IPS-NIHi11 (cell line): ENCODE measurements at regions not wholly inside any gene's neighbourhood (a gene's known extent, or its start where the extent isn't known, plus 50 kb on each side); places are given as distances from the start of the nearest gene placed in this dataset.
A peak's percentile ranks its signal among the peaks of the same experiment; 100 is the strongest.

Experiments used
- DNase-seq: peaks from one replicate; pipeline ENCODE4 v3.0.0; 2012; ENCODE audit warnings: mixed read lengths, low spot score

DNA sequence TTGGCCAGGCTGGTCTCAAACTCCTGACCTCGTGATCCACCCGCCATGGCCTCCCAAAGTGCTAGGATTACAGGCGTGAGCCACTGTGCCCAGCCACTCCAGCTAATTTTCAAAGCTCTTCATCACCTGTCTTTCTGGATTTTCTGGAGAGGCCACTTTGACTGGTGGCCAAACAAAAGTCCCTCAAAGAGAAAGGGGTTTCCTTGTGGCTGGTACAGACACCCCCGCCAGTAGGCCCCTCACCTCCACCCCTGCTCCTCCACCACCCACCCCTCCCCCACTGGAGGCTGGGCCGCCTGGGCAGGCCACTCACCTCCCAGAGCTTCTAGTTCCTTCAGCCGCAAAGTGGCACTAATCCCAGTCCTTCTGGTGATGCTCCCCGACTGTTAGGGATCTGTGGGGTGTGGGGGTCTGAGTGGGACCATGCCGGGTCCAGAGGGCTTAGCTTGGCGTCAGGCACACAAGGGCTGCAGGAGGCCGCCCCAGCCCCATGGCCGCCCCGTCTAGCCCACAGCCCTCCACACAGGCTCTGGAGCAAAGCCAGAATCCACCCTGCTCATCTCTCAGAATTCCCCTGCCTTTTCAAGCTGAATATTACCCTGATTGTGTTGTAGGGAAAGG lies 182.0 kb upstream of the IER5L start:
- no peak for DNase-seq

- no peak for DNase-seq
These were observed 181.2 kb upstream of the IER5L start for GRCh38 chr9:129359162-129359811.

DNA sequence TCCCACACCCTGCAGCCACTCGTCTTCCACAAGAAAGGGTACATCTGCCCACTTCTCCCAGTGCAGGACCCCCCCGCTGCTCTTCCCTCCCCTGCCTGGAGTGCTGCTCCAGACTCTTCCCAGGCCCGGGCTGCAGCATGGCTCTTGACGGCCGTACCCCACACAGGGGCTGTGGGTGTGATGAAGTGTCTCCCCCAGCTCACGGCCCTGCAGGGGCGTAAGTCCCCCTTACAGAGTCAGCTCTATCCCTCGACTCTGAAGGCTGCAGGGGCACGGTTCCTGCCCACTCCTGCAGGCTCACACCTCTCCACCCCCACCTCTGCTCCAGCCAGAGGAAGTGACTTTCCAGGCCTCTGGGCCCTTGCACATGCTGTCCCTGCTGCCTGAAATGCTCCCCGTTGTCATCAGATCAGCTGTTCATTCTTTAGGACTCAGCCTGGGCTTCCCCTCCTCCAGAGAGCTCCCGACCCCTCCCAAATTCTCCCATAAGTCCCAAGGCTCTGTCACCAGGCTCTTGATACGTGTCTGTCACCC lies 180.6 kb upstream of the IER5L start:
- DNase-seq, result no peak

GRCh38 chr9:129357773-129358245 lies 179.7 kb upstream of the IER5L start:
- DNase-seq, result no peak

DNA sequence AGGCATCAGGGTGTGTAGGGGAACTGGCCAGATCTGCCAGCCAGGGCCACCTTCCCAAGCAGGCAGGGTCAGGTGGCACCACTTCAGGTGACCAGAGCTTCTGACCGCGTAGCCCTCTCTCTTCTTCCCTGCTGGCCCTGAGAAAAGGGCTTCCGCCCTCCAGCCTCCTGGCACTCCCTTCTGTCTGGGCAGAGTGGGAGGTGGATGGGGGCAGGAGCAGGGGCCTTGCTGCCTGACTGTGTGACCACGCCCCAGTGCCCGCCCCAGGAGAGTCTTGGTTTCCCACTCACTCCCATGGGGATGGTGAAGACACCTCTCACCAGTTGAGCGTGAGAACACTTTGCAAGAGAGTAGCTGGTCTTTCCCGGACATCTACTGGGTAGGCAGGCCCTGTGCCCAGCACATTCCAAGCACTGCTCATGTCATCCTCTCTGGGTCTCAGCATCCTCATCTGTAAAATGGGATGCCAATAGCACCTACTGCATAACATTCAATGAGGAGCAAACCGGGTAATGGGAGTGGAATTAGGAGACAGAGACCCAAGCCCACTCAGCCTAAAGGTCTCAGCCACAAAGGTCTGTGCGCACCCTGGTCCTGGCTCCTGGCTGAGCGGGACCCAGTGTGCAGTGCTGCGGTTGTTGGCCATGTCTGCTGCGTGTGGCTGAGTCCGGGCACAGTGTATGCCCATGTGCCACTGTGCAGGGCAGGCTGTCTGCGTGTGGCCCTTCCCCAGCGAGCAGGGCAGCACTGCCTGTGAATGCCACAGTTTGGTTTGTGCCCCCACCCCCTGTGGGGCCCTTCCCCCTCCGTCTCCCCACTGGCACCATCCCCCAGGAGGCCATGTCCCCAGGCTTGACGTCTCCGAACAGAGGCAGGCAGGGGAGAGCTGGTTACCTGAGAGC lies 179.1 kb upstream of the IER5L start:
- no peak for DNase-seq

- no peak for DNase-seq
These were observed 177.6 kb upstream of the IER5L start for GRCh38 chr9:129355631-129356030.

GRCh38 chr9:129354498-129354897 lies 176.4 kb upstream of the IER5L start:
- DNase-seq, result no peak

DNA sequence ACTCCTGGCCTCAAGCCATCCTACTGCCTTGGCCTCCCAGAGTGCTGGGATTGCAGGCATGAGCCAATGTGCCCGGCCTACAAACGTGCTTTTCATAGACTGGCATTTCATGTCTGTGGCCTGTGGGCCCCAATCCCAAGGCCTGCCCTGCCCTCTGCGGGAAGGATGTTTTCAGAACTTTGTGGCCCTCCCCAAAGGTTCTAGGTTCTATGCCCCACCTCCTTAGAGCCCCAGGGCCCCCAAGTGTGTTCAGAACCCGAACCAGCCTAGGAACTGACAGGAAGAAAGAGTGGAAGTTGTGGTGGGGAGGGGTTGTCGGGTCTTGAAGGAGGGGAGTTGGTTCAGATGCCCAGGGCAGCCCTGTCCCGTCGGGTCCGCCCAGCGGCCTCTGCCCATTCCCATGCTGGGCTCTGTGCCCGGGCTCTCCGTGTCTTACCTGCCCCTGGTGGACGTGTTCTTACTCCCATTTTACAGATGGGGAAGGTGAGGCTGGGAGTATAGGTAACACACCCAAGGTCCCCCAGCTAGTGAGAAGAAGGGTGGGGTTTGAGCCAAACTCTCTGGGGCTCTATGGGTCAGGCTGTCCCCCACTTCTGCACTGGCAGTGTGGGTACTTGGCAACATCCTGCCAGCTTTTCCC lies 175.8 kb upstream of the IER5L start:
- DNase-seq, result no peak

GRCh38 chr9:129352146-129352865 lies 174.2 kb upstream of the IER5L start:
- peak; percentile 88 for DNase-seq

- DNase-seq, result no peak
These were observed 173.6 kb upstream of the IER5L start for GRCh38 chr9:129351642-129352145.

DNA sequence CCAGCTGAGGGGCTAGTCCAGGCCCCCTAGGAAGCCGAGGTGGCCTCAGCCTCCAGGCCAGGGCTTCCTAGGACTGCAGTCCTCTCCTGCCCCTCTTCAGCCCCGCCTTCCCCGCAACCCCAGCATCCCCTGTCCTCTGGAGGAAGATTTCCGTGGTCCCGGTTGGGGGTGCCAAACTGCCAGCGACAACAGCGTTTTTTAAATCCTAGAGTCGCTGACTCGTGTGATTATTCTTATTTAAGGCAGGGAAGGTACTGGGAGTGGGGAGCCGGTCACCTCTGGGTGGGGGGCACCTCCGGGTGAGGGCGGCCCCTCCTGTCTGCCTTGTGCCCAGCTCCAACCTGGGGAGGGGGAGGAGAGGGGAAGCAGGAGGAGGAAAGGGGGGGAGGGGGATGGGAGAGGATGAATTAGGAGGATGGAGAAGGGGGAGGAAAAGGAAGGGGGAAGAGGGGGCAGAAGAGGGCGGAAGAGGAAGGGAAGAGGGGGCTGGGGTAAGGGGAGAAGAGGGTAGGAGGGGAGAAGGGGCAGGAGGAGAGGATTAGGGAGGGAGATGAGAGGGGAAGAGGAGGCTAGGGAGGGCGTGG lies 173.1 kb upstream of the IER5L start:
- peak; percentile 78 for DNase-seq

- DNase-seq, result no peak
These were observed 172.3 kb upstream of the IER5L start for GRCh38 chr9:129350143-129350935.

DNA sequence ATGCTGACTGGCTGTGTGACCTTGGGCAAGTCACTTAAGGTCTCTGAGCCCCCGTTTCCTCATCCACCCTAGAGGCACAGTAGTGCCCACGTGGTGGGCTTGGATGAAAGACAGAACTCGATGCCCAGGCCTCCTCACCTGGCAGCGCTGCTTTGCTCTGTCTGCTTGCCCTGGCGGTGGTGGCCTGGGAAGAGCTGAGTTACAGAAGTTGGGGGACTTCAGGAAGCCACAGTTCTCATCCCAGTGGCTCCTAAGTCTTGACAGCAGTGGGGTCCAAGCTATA lies 171.5 kb upstream of the IER5L start:
- no peak for DNase-seq

GRCh38 chr9:129348890-129349664 lies 171.0 kb upstream of the IER5L start:
- DNase-seq, result no peak

DNA sequence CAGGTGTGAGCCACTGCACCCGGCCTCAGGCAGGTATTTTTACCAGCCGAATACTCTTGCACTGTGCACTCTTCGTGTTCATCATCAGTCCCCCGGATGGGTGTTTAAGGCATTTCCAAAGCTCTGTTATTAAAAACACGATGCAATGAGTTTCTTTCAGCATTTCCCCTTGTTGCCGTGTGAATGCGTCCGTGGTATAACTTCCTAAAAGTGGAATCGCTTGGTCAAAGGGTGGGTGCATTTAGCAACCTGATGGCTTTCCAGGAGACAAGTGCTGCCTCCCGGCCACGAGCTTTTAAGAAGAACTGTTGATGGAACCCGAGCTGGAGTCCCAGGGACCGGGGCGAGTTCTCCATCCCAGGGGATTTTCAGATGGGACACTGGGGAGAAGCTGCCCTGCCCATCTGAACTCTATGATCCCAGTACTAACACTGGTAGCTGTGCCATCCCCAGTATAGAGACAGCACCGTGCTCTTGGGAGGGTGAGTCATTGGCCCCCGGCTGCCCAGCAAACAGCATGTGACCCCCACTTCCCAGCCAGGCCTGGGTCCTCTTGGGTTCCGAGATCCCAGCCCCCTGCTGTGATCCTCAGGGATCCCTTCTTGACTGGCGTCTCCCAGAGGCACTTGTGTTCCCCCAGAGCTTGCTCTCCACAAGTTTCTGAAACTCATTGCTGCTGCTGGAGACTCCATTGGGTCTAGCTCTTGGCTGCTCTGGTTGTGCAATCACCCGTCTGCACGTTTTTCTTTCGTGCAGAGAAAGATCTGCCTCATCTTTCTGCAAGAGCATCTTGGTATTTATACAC lies 169.5 kb upstream of the IER5L start:
- DNase-seq, result no peak

DNA sequence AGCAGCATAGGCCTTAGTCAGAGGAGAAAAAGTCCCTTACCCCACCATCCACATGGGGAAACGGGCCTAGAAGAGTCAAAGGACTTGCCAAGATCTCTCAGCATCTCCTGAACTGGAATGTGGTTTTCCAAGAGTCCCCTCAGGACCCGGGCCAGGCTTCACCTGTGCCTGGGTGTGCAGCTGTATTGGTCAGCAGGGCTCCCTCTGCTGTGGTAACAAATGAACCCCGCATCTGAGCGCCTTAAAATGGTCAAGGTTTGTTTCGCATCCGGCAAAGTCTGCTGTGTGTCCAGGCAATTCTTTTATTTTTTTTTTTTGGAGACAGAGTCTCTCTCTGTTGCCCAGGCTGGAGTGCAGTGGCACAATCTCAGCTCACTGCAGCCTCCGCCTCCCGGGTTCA lies 168.0 kb upstream of the IER5L start:
- no peak for DNase-seq

DNA sequence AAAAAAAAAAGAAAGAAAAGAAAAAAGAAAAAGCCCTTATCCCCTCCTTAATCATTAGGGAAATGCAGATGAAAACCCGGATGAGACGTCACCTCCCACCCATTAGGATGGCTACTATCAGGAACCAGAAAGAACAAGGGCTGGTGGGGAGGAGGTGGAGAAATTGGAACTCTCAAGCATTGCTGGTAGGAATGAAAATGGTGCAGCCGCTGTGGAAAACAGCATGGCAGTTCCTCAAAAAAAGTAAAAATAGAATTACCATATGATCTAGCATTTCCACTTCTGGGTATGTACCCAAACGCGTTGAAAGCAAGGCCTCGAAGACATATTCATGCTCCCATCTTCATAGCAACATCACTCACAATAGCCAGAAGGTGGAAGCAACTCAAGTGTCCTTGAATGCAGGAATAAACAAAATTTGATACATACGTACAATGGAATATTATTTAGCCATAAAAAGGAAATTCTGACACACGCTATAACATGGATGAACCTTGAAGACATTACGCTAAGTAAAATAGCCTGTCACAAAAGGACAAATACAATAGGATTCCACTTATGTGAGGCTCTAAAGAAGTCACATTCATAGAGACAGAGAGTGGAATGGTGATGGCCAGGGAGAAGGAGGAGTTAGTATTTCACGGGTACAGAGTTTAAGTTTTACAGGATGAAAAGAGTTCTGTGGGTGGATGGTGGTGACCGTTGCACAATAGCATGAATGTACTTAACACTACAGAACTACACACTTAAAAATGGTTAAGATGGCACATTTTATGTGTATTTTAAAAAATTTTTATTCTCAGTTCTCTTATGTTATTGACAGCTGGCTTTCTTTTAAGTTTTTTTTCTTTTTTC lies 166.8 kb upstream of the IER5L start:
- DNase-seq, result no peak
